Rectal smooth muscle tissue (tissue), 1 donor: ENCODE measurements at regions not wholly inside any gene's neighbourhood (a gene's known extent, or its start where the extent isn't known, plus 50 kb on each side); places are given as distances from the start of the nearest gene placed in this dataset.

Source experiments
- H3K27ac ChIP-seq: one replicate; pipeline ENCODE4 v1.7.0; 2013; ENCODE audit warnings: low read depth, low read length, inconsistent platforms
- H3K27me3 ChIP-seq: one replicate; pipeline ENCODE4 v1.7.0; 2013; ENCODE audit warnings: low read length; ENCODE audit not compliant: control insufficient read depth, insufficient read depth
- H3K36me3 ChIP-seq: one replicate; pipeline ENCODE4 v1.7.0; 2013; ENCODE audit warnings: low read length; ENCODE audit not compliant: control insufficient read depth, insufficient read depth
- H3K4me1 ChIP-seq: one replicate; pipeline ENCODE4 v1.7.0; 2013; ENCODE audit warnings: low read length; ENCODE audit not compliant: control insufficient read depth, insufficient read depth
- H3K4me3 ChIP-seq: one replicate; pipeline ENCODE4 v1.7.0; 2013; ENCODE audit warnings: low read length
- H3K9ac ChIP-seq: one replicate; pipeline ENCODE4 v1.7.0; 2013; ENCODE audit warnings: low read length

GRCh38 chr1:87814573-87814972 lies 485.9 kb downstream of the LMO4 start:
- H3K36me3 ChIP-seq = no peaks in the 10 kb centered on the region
- H3K4me3 ChIP-seq = no peak overlapping the region
- H3K27me3 ChIP-seq = no peaks in the 10 kb centered on the region
- H3K9ac ChIP-seq = no peak overlapping the region
- H3K27ac ChIP-seq = no peak overlapping the region
- H3K4me1 ChIP-seq = peaks cover 4% of the 10 kb centered on the region

DNA sequence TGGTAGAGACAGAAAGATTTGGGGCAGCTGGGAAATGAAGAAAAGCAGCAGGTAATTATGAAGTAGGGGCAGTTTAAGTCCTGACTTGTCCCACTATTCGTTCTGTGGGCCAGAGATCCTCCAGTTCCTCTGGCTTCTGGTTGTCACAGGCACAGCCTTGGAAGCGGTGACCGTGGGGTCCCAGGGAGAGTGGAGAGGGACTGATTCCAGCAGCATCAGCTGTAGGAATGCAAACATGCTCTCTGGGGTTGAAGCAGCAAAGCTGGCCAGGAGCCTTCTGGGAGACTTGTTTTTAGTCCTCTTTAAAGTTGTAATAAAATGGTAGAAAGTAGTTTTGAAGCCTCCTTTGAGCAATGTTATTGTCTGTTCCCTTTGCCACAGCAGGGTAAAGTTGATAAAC lies 488.0 kb downstream of the LMO4 start:
- peaks cover 4% of the 10 kb centered on the region for H3K4me1 ChIP-seq
- H3K27ac ChIP-seq = no peak overlapping the region
- H3K27me3 ChIP-seq = no peaks in the 10 kb centered on the region
- no peaks in the 10 kb centered on the region for H3K36me3 ChIP-seq
- no peak overlapping the region for H3K9ac ChIP-seq
- no peak overlapping the region for H3K4me3 ChIP-seq

DNA sequence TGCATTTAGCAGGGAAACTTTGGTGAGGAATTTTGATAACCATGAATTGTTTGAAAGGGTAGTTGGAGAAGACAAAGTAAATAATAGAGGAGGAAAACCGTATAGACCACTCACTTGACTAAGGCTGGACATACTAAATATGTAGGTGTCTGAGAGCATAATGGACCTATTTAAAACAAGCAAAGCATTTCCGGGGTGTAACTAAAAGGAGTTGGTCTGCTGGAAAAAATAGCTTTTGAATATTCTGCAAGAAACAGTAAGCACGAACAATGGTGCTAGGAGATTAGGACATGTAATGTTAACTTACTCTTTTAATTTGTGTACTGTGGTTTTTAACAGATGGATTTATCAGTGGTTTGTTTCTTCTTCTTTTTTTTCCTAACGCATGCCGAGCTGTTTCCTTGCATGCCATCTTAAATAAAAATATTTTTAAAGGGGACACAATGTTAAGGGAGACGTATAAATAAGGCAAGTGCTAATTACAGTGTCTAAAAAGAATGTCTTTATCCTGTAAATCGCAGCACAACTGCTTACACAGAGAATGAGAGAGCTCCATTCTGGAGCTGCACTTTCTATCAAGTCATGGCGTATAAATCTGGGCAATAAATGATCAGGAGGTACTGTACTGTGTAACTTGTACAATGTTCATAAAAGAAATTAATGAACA lies 492.1 kb downstream of the LMO4 start:
- Histone ChIP-seq H3K27ac (no peak overlapping the region), H3K27me3 (no peaks in the 10 kb centered on the region), H3K36me3 (no peaks in the 10 kb centered on the region), H3K4me3 (no peak overlapping the region), H3K9ac (no peak overlapping the region), H3K4me1 (peaks cover 4% of the 10 kb centered on the region)

DNA sequence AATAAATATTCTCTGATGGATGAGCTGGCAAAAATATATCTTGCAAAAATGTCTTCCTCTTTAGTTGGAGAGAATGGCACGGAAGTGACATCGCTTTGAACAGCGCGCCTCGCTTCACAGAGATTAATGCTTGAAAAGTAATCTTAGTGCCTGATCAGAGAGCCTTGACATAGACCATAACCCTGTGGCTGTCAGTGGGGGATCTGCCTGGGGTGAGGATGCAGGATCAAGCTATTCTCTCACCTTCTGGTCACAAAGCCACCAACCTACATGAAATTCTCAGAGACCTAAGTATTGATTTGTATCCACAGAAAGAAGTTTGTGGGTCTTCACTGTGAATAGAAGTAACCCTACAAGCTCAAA lies 492.6 kb downstream of the LMO4 start:
- Histone ChIP-seq H3K4me3 (no peak overlapping the region), H3K27ac (no peak overlapping the region), H3K4me1 (peaks cover 4% of the 10 kb centered on the region), H3K9ac (no peak overlapping the region), H3K36me3 (no peaks in the 10 kb centered on the region), H3K27me3 (no peaks in the 10 kb centered on the region)

GRCh38 chr1:87826681-87827251 lies 498.1 kb downstream of the LMO4 start:
- Histone ChIP-seq H3K27ac (no peak overlapping the region), H3K4me1 (no peaks in the 10 kb centered on the region), H3K9ac (no peak overlapping the region), H3K4me3 (peak overlapping the region; percentile 9), H3K27me3 (no peaks in the 10 kb centered on the region), H3K36me3 (no peaks in the 10 kb centered on the region)

DNA sequence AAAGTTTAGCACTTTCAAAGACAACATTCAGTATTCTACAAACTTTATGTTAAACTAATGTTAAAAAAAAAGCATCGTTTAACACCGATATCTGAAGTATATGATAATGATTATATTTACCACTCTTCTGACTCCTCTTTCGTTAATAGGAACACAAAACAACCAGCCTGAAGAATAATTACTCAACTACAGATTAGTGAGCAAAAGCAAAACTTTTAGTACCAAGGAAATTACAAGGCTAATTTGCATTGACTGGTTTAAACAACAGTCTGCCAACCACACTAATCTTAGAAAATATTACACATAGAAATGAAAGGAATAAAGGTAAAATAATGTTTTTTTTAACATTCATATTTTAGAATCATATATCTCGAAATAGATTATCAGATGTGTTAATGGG lies 500.7 kb downstream of the LMO4 start:
- H3K4me3 ChIP-seq = no peak overlapping the region
- no peak overlapping the region for H3K9ac ChIP-seq
- H3K36me3 ChIP-seq = no peaks in the 10 kb centered on the region

DNA sequence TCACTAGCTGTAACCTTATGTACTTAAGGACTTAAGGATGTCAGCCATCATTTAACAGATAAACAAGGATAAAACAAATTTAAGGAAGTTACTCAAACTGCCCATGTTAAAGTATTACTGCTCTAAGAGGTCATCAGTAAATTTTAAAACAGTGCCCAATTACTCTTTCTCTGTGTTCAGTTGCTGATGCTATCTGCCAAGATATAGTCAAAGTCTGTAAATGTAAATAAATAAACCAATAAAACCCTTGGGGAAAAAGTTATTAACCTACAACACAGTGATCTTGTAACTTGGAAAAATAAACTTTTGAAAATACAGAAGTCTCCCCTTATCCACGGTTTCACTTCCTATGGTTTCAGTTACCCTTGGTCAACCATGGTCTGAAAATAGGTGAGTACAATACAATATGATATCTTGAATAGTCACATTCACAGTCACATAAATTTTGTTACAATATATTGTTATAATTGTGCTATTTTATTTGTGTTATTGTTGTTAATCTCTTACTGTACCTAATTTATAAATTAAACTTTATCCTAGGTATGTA lies 501.8 kb downstream of the LMO4 start:
- Histone ChIP-seq H3K4me3 (no peak overlapping the region), H3K27me3 (no peaks in the 10 kb centered on the region), H3K4me1 (no peaks in the 10 kb centered on the region)

More for the DNA sequence above, 500.7 kb downstream of the LMO4 start:
- Histone ChIP-seq H3K27me3 (no peaks in the 10 kb centered on the region), H3K27ac (no peak overlapping the region), H3K4me1 (no peaks in the 10 kb centered on the region)

GRCh38 chr1:87833166-87833565 lies 504.5 kb downstream of the LMO4 start:
- H3K36me3 ChIP-seq = no peaks in the 10 kb centered on the region
- H3K27ac ChIP-seq = no peak overlapping the region
- H3K9ac ChIP-seq = no peak overlapping the region

More for the DNA sequence above, 501.8 kb downstream of the LMO4 start:
- no peaks in the 10 kb centered on the region for H3K36me3 ChIP-seq
- no peak overlapping the region for H3K9ac ChIP-seq
- H3K27ac ChIP-seq = no peak overlapping the region

DNA sequence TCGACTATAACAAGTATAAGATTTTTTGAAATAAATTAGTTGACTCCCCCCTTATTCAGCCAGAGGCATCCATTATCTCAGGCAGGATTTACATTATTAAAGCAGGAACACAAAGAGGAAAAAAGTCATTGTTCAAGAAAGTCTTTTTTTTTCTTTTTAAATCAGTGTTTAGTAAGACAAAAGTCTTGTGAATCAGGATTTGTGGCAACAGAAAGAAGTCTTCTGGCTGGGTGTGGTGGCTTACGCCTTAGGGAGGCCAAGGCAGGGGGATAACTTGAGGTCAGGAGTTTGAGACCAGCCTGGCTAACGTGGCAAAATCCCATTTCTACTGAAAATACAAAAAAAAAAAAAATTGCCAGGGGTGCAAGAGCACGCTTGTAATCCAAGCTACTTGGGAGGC lies 505.5 kb downstream of the LMO4 start:
- H3K4me1 ChIP-seq = no peaks in the 10 kb centered on the region
- H3K4me3 ChIP-seq = no peak overlapping the region
- no peaks in the 10 kb centered on the region for H3K36me3 ChIP-seq
- no peak overlapping the region for H3K27ac ChIP-seq
- no peak overlapping the region for H3K9ac ChIP-seq
- no peaks in the 10 kb centered on the region for H3K27me3 ChIP-seq

More at GRCh38 chr1:87833166-87833565, 504.5 kb downstream of the LMO4 start:
- H3K4me1 ChIP-seq = no peaks in the 10 kb centered on the region
- H3K4me3 ChIP-seq = no peak overlapping the region
- no peaks in the 10 kb centered on the region for H3K27me3 ChIP-seq

- H3K36me3 ChIP-seq = no peaks in the 10 kb centered on the region
- no peak overlapping the region for H3K4me3 ChIP-seq
- H3K4me1 ChIP-seq = no peaks in the 10 kb centered on the region
- H3K27me3 ChIP-seq = no peaks in the 10 kb centered on the region
- H3K9ac ChIP-seq = no peak overlapping the region
- no peak overlapping the region for H3K27ac ChIP-seq
Observed at GRCh38 chr1:87834941-87835340, 506.3 kb downstream of the LMO4 start.

DNA sequence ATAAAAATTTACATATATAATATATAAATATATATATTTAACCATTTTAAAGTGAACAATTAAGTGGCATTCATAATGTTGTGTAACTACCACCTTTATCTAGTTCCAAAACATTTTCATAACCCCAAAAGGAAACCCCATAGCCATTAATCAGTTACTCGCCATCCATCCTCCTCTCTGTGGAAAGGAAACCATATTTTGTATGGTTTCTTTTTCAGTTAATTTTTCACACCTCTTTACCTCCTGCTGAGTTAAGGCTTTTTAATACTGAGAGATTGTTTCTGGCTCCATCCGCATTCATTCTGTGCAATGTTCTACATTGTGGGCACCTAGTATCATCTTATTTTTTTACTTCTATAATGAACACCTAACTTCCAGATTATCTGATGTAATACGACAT lies 512.1 kb downstream of the LMO4 start:
- Histone ChIP-seq H3K36me3 (no peaks in the 10 kb centered on the region), H3K27ac (no peak overlapping the region), H3K4me1 (no peaks in the 10 kb centered on the region), H3K4me3 (no peak overlapping the region), H3K9ac (no peak overlapping the region), H3K27me3 (no peaks in the 10 kb centered on the region)

GRCh38 chr1:87841332-87841731 lies 512.7 kb downstream of the LMO4 start:
- H3K4me1 ChIP-seq = no peaks in the 10 kb centered on the region
- H3K27ac ChIP-seq = no peak overlapping the region

GRCh38 chr1:87842156-87842555 lies 513.5 kb downstream of the LMO4 start:
- no peak overlapping the region for H3K9ac ChIP-seq
- H3K27ac ChIP-seq = no peak overlapping the region
- no peaks in the 10 kb centered on the region for H3K27me3 ChIP-seq
- H3K36me3 ChIP-seq = no peaks in the 10 kb centered on the region
- no peak overlapping the region for H3K4me3 ChIP-seq
- no peaks in the 10 kb centered on the region for H3K4me1 ChIP-seq

More at GRCh38 chr1:87841332-87841731, 512.7 kb downstream of the LMO4 start:
- H3K36me3 ChIP-seq = no peaks in the 10 kb centered on the region
- no peak overlapping the region for H3K4me3 ChIP-seq
- no peak overlapping the region for H3K9ac ChIP-seq
- no peaks in the 10 kb centered on the region for H3K27me3 ChIP-seq
